Glutamatergic neuron (in vitro differentiated cells): ENCODE measurements at regions not wholly inside any gene's neighbourhood (a gene's known extent, or its start where the extent isn't known, plus 50 kb on each side); places are given as distances from the start of the nearest gene placed in this dataset.

ENCODE experiments used
- DNase-seq: peaks from one replicate; pipeline ENCODE4 v3.0.0; 2022
- H3K27ac Mint-ChIP-seq: one replicate; pipeline ENCODE4 v1.8.0; 2020; ENCODE audit warnings: mild to moderate bottlenecking, mixed read lengths, inconsistent platforms; ENCODE audit not compliant: unreplicated experiment
- H3K27me3 Mint-ChIP-seq: one replicate; pipeline ENCODE4 v1.8.0; 2020; ENCODE audit warnings: mild to moderate bottlenecking, moderate library complexity, mixed read lengths, inconsistent platforms; ENCODE audit not compliant: unreplicated experiment
- H3K36me3 Mint-ChIP-seq: one replicate; pipeline ENCODE4 v1.8.0; 2020; ENCODE audit warnings: mild to moderate bottlenecking, mixed read lengths, inconsistent platforms; ENCODE audit not compliant: unreplicated experiment
- H3K4me1 Mint-ChIP-seq: one replicate; pipeline ENCODE4 v1.8.0; 2020; ENCODE audit warnings: mild to moderate bottlenecking, low read depth, mixed read lengths, inconsistent platforms; ENCODE audit not compliant: unreplicated experiment
- H3K4me3 Mint-ChIP-seq: one replicate; pipeline ENCODE4 v1.8.0; 2020; ENCODE audit warnings: mild to moderate bottlenecking, mixed read lengths, inconsistent platforms; ENCODE audit not compliant: unreplicated experiment
- H3K9me3 Mint-ChIP-seq: one replicate; pipeline ENCODE4 v1.8.0; 2020; ENCODE audit warnings: mild to moderate bottlenecking, moderate library complexity, mixed read lengths, inconsistent platforms; ENCODE audit not compliant: unreplicated experiment
- CTCF ChIP-seq: fragments of 200-600 bp; sonication (generic); IDR thresholded peaks from one replicate; pipeline ENCODE4 v1.5.0; 2021; ENCODE audit not compliant: partially characterized antibody, unreplicated experiment

GRCh38 chr4:151830168-151830567, 69.4 kb upstream of the GATB start:
- Mint-ChIP-seq H3K4me1 (no peaks in the 10 kb centered on the region), H3K9me3 (peaks cover 1% of the 10 kb centered on the region), H3K27me3 (no peaks in the 10 kb centered on the region), H3K4me3 (no peak overlapping the region), H3K36me3 (no peaks in the 10 kb centered on the region), H3K27ac (no peak overlapping the region)
- TF ChIP-seq CTCF: no peak
- no peak for DNase-seq

GRCh38 chr4:151829309-151829708, 68.5 kb upstream of the GATB start:
- Mint-ChIP-seq H3K9me3 (no peaks in the 10 kb centered on the region), H3K4me3 (no peak overlapping the region), H3K36me3 (no peaks in the 10 kb centered on the region), H3K27me3 (no peaks in the 10 kb centered on the region), H3K4me1 (no peaks in the 10 kb centered on the region), H3K27ac (no peak overlapping the region)
- no peak for DNase-seq
- no peak for TF ChIP-seq CTCF

DNA sequence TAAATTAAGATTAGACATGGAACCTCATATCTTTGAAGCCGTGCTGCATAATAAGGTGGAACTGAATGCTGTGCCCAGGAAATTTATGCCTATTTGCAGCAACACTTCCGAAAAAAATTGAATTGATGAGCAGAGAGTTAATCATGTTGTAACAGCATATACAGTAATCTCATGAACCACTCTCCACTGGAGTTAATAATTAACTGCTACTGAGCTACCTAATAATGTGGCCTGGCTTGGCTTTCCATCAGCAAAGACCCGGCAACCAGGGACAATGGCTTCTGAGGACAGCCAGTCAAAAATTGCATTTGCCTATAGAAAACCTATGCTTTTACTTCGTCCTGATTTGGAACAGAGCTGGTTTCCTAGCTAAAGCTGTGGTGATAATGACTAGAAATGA, 63.8 kb upstream of the GATB start:
- no peaks in the 10 kb centered on the region for H3K4me1 Mint-ChIP-seq
- H3K27me3 Mint-ChIP-seq: no peaks in the 10 kb centered on the region
- no peaks in the 10 kb centered on the region for H3K9me3 Mint-ChIP-seq
- no peak overlapping the region for H3K27ac Mint-ChIP-seq
- H3K36me3 Mint-ChIP-seq: no peaks in the 10 kb centered on the region
- no peak overlapping the region for H3K4me3 Mint-ChIP-seq
- no peak for DNase-seq
- no peak for TF ChIP-seq CTCF

- Mint-ChIP-seq H3K27me3 (no peaks in the 10 kb centered on the region), H3K4me1 (no peaks in the 10 kb centered on the region), H3K27ac (no peak overlapping the region), H3K36me3 (peaks cover 8% of the 10 kb centered on the region), H3K4me3 (no peak overlapping the region), H3K9me3 (no peaks in the 10 kb centered on the region)
- no peak for DNase-seq
- TF ChIP-seq CTCF: no peak
These were observed 61.5 kb upstream of the GATB start for GRCh38 chr4:151822331-151822730.

DNA sequence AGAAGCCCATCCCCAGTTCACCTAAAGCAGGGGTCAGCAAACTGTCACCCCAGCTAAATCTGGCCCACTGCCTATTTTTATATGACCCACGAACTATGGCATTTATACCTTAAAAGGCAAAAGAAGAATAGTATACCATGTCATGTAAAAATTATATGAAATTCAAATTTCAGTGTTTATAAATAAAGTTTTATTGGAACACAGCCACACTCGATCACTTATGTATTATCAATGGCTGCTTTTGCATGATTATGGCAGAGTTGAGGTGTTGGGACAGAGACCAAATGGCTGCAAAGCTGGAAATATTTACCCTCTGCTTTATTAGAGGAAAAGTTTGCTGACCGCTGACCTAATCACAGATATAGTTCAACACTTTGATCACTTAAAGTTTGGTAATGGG, 59.2 kb upstream of the GATB start:
- no peaks in the 10 kb centered on the region for H3K27me3 Mint-ChIP-seq
- H3K9me3 Mint-ChIP-seq: peaks cover 5% of the 10 kb centered on the region
- DNase-seq: no peak
- H3K36me3 Mint-ChIP-seq: peaks cover 17% of the 10 kb centered on the region
- no peak for TF ChIP-seq CTCF
- H3K4me3 Mint-ChIP-seq: no peak overlapping the region
- no peak overlapping the region for H3K27ac Mint-ChIP-seq
- H3K4me1 Mint-ChIP-seq: no peaks in the 10 kb centered on the region
